MM.1S (cell line): ENCODE measurements at regions not wholly inside any gene's neighbourhood (a gene's known extent, or its start where the extent isn't known, plus 50 kb on each side); places are given as distances from the start of the nearest gene placed in this dataset.
"Not testable (repeated sequence)": the region's sequence is repeated elsewhere in the genome, so short reads cannot be mapped to it uniquely, and the experiment has no call there.

Source experiments
- CTCF ChIP-seq: fragments of 300-600 bp; sonication (generic); IDR thresholded peaks from 2 replicates; pipeline ENCODE4 v1.5.1; 2016; ENCODE audit warnings: antibody characterized with exemption, low read length, mixed read lengths
- EZH2 ChIP-seq: fragments of 300-600 bp; sonication (generic); optimal IDR thresholded peaks from 2 replicates; pipeline ENCODE3; 2017; ENCODE audit warnings: low read depth, mild to moderate bottlenecking, antibody characterized with exemption, low read length, mixed read lengths

GRCh38 chr1:66481215-66481614 is 52.7 kb upstream of the SGIP1 start:
- TF ChIP-seq EZH2, CTCF: not testable (repeated sequence)
